GM21786 (cell line): ENCODE measurements at regions not wholly inside any gene's neighbourhood (a gene's known extent, or its start where the extent isn't known, plus 50 kb on each side); places are given as distances from the start of the nearest gene placed in this dataset.

Experiments
- ATAC-seq: cut with Tn5 transposase; IDR thresholded peaks from one replicate; pipeline ENCODE4 v1.9.1; 2021; ENCODE audit not compliant: unreplicated experiment

DNA sequence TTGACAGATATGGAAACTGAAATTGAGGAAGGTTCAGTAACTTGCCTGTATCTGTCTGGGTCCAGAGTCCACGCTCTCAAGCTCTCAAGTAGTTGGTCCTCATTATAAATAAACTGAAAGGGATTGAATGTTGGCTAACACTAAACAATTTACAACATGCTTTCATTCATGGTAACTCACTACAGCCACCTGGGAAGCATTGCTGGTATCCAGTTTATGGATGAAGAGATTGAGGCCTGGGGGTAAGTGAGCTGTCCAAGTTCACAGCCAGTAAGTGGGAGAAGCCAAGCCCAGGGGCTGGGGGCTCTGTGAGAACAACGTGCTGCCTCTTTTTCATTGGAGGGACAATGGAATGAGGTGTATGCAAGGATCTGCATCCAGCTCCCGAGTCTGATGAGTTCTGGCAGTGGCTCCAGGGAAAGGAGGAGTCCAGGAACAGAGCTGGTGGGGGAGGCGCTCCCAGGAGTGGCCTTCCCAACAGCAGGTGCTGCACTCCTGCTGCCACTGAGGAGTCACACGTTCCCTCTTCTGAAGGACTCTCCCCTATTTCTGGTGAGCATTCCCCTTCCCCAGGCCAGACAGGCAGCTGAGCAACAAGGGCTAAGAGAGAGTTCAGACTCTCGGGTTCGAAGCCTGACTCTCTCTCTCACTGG, 175.8 kb downstream of the CSNK2A3 start:
- ATAC-seq = no peak

DNA sequence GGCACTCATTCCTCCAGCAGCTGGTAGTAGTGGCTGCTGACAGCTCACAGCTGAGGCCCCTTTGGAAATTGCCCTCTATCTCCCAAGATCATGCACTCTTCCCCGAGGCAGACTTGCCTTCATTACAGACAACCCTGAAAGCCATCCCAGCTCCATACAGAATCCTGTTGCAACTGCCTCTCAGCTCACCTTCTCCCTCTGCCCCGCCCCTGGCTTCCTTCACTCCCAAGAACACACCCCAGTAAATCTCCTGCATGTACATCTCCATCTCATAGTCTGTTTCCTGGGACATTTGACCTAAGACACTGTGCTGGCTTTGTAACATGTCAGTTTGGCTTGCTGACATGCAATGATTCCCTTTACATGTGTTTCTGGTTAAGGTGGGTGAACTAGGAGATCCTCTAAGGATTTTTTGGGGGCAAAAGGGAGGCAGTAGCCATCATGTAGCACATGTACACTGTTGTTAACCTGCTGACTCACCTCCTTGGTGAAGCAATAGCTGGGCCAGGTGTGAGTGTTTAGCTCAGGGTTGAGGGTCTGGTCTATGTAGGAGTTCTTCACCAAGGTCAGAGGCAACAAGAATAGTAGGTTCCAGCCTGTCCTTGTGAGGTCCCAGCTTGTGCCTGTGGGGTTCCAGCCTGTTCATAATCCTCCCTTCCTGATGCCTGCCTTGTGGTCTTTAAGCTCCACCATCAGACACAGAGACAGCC, 179.6 kb downstream of the CSNK2A3 start:
- no peak for ATAC-seq

DNA sequence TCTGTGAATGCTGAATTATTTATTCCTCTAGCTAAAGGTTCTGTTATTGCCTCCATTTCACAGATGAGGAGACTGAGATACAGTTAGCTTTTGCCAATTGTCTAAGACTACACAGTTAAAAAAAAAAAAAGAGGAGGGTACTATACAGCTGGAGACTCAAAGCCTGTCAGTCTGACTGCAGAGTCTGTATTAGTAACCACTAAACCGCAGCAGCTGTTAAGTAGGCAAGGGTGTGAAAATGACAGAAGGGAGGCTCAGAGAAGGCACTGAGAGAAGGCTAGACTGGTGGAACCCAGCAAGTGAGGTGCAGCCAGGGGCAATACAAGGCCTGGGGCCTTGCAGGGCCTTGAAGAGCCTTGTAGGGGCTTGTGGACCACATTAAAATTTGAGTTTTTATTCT, 181.2 kb downstream of the CSNK2A3 start:
- ATAC-seq = peak; percentile 93

DNA sequence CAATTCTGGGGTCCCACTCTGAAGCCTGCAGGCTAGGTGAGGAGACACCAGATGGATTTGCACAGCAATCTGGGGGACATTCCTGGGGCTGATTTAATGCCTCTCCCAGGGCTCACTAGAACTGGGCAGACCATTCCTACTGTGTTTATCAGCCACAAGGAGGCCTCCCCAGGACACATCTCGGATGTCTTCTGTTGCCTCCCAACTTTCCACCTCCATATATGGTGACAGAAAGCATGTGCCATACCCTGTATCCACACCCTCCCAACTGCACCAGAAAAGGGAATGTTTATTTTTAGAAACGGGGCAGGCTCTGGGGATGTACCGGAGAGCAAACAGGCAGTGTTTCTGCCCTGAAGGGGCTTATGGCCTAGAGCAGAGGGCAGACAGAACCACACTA, 181.8 kb downstream of the CSNK2A3 start:
- ATAC-seq = no peak

DNA sequence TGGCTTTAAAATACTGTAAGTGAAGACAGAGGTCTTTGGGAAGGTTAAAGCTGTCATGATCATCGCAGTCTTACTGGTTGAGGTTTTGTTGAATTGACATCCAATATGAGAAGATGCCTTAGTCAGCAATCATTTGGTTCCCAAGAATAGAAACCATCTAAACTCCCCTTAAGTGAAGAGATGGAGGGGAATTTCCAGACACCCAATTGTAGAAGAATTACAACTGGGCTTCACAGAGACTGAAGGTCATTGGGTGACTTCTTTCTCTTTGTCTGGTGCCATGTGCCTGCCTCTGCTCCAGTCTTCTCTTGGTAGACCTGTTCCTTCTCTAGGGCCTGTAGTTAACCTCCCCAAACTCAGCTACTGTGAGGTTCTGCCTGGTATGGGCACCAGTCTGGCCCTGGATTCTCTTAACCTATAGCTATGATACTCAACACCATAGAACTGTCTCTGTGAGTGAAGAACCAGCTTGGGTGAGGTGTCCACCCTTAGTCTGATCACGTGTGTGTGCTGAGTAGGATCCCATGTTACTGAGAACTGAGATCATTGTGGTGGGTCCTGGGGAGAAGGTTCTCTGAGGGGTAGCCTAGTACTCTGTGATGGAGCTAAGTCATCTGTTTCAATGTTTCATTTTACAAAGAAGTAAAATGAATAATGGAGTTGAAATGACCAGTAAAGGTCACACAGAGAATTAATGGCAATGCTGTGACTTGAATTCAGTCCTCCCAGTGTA, 182.5 kb downstream of the CSNK2A3 start:
- ATAC-seq = no peak

DNA sequence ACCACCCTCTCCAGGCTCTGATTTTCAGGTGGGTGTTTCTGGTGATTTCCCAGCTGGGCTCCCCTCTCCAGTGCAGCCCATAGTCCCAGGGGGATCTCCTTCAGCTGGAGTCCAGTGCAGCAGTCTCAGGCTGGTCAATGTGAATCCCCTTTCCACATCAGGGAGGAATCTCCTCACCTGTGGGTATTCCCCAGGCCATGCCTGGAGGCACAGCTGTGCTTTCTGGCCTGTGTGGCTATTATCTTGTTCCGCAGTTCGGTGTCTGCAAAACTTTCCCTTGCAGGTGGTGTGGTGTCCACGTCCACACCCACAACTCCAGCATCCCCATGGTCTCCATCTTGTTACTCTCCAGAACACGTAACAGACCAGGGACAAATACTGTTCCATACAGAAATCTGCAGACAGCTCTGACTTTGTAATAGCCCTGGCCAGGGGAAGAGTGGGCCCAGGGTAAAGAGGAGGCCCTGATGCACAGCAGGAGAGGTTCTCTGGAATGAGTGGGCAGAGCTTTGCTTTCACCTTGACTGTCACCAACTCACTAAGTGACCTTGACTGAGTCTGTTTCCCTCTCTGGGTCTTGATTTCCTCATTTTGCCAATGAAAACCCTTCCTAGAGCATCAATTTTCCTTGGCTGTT, 183.2 kb downstream of the CSNK2A3 start:
- no peak for ATAC-seq

DNA sequence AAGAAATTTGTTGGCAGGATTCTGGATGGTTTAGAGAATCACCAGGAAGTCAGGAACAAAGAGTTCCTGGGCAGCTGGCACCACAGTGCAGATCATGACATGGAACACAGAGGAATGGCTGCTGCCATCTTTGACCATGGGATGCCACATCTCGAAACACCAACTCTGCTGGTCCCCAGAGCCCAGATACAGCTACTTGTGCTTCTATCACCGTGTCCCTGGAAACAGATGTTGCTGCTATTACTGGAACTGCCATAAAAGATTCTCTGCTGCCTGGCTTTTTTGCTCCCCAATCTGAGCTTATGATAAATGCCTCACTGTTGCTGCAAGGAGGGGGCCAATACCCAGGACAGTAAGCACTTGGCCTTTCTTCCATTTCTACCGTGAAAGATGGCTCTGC, 185.2 kb downstream of the CSNK2A3 start:
- ATAC-seq = no peak

DNA sequence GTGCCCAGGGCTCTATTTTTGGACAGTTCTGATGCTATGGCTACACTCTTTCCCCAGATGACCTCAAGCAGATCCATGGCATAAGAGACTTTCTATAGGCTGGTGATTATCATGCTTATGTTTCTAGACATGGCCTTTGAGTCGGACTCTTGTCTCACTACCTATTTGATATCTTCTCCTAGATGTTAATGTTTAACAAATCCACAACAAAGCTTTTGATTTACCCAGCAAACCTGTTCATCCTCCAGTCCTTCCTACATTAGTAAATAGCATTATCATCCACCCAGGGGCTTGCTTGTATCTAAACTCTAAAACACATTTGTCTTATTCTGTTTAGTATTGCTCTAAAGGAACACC, 188.7 kb downstream of the CSNK2A3 start:
- ATAC-seq = no peak

DNA sequence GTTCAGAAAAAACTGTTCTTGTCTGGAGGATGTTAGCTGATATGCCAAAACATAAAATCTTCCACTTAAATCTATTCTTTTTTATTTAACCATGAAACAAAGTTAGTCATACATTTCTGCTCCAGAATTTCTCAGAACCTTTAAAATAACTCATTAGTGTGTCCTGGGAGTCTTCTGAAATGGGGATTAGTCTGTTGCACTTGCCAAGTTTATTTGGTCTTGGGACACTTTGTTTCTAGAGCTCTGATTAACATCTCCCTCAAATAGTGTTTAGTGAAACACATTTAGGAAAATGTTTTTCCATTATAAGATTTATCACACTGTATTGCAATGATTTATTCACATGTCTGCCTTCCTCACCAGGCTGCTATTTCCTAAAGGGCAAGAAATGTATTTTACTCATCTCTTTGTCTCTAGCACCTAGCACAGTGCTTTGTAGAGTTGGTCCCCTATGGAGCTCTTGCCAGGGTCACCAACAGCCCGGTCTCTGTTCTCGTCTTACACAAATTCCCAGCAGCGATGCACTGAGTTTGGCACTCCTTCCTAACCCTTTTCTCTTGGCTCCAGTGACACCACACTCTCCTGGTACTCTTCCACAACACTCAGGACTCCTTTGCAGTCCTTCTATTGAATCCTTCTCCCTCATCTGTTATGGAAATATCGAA, 189.2 kb downstream of the CSNK2A3 start:
- no peak for ATAC-seq

DNA sequence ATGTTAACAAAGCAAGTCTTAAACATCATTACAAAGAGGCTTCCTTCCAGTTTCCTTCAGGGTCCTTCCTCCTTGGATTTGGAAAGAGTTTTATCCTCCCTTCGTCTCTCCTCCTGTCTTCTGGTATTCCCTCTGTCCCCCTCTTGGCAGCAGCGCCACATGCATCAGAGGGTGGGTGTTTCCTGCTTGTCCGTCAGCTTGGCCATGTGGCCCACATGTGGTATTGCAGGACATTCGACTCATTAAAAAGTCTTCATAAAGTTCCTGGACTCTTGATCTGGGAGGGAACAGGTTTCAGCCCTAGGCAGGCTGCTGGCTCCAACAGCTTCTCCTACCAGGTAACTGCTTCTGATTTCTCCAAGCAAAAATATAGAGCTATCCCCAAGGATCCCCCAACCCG, 189.8 kb downstream of the CSNK2A3 start:
- ATAC-seq = no peak

DNA sequence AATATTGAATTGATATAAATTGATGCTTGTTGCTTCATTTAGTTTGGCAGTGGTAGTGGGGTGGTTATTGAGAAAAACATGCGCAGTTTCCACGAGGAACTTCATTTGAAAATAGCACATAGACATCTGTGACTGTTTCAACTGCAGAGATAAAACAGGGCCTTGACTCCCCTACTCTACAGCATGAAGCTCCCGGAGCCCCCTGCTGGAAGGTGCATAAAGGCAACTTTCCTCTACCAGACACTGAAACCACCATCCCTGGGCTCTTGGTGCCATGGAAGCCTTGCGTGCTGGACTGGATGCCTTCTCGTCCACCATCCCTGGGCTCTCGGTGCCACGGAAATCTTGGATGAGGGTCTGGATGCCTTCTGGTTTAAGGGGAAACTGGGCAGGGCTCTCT, 195.9 kb downstream of the CSNK2A3 start:
- no peak for ATAC-seq

DNA sequence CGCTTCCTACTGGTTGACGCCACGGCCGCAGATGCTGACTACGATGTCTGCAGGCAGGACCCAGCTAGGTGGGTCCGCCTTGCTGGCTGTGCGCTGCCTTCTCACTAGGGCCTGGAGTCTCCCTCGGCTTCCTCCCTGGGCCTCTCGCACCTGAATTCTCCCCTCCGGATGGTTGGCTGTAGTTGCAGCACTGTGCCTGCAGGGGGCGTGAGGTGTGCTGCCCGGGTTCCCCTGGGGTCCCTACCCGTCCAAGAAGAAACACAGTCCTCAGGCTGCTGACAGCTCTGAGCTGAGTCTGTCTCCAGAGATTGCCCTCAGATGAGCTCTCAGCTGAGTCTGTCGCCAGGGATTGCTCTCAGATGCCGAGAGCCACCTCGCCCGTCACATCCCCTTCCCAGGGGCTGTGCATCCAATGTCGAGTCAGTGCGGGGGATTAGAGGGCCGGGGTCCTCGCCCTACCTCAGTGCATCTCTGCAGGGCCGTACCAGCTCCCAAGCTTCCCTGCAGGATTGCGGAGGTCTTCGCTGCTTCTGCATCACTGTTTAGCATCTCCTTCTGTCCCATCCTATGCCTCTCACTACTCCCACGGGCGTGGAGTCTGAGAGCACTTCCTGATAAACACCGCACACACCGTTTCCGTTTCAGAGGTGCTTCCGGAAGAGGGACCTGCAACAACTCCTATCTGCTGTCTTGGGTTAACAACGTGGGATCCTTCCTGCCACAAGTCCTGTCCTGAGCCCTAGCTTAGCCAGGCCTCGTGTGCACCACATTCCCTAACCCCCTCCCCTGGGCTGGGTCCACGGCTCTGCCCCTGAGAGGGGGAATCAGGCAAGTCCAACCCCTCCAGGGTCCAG, 196.9 kb downstream of the CSNK2A3 start:
- no peak for ATAC-seq

DNA sequence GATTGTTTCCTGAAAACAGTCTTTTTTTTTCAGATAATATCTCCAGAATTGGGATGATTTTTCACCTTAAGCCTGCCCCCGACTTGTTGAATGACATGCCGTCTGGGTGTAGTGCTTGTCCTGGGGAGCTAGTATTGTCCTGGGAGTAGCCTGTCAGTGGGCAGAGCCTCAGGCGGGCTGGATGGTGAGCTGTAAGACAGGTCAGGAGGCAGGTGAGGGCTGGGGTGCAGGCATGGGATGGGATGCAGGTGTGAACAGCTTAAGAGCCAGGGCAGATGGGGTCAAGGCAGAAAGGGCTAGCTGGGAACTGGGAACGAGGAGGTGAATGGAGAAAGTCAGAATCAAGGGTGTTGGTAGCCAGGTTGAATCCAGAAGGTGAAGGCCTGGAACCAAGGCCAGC, 200.2 kb downstream of the CSNK2A3 start:
- no peak for ATAC-seq

DNA sequence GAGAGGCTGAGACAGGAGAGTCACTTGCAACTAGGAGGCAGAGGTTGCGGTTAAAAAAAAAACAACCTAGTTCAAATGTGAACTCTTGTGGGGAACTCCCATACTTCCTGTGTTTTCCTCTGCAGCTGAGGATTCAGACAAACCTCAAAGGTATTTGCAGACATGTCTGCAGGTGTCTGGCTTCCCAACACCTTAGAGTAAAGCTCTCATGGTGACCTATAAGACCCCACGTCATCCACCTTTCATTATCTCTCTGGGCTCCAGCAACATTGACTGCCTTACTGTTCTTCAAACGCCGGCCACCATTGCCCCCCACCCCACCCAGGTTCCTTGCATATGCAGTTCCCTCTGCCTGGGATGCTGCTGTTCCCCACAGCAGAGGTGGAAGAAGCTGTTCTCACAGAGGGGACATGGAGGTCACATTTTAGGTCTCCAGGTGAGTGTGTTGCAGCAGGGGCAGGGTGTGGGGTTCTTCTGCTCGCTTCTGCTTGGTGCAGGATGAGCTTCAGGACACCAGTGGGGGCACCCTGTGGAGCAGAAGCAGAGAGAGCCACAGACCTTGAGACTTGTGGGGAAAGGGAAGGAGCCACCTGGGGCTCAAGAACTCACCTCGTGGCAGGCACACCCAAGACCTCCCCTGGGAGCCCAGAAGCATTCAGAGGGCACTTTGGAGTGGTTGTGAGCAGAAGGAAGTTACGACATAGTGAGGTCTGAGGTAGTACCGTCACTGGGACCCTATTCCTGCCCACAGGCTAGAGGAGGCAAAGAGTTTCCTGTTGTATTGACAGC, 203.2 kb downstream of the CSNK2A3 start:
- no peak for ATAC-seq

DNA sequence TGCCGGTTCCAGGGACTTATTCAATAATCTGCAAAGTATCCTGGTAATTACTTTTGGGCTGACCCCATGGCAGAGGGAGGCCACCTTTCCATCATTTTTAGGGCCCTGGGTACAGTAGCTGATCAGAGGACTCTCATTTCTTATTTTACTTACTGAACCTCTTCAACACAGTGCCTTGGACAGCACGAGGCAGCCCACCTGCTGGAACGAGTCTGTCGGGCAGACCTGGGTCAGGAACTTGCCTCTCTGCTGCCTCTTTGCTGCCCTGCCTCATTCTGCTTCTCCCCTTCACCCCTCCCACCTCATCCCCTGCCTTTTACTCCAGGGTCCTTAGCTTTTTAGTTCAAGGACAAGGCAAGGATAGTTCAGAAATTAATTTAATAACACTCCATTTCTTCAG, 204.5 kb downstream of the CSNK2A3 start:
- no peak for ATAC-seq

DNA sequence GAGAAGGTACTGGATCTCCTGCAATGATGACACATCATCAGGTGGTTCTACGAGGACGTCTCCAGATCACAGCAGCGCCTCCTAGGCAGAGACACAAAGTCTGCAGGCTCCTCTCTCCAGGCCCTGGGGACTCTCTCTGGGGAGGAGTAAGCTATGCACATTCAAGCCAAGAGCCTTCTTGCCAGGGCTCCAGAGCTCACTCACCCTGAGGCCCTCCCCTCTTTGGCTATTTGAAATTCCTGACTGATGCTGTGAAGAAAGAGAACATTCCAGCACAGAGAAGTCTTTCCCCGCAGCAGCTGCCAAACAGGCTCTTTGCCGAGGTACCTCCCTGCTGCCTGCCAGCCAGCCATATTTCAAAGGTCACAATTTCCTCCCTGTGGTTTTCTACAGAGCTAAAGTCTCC, 204.9 kb downstream of the CSNK2A3 start:
- ATAC-seq = no peak

DNA sequence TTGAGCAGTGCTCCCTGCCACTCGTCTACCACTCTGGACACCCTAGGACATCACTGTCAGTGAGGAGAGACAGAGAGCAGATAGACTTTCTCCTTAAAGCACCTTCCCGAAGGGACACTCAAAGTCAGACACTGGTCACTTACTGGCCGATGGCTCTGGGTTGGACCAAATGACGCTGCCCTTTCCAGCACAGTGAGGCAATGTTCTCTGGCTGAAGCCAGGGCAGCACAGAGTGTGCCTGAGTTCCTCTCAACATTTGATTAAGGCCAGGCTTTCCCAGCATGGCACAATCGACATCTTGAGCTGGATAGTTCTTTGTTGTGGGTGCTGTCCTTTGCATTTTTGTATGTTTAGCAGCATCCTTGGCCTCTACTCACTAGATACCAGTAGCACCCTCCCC, 206.2 kb downstream of the CSNK2A3 start:
- ATAC-seq = no peak

DNA sequence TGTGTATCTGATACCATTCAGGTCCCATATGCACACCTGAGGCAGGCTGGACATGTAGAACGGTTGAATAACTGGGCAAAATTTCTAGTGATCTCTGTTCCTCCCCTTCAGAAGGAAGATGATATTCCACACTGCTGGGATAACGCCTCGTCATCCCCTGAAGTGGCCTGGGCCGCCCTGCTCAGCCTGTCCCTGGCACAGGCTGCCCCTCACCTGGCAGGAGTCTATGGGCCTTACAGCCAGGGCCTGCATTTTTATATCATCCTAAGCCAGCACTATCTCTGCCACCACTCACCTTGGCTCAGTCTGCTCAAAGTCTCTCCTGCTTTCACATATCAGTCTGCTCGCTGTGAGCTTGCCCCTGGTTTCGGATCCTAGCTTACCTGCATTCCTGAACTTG, 209.2 kb downstream of the CSNK2A3 start:
- ATAC-seq = no peak

DNA sequence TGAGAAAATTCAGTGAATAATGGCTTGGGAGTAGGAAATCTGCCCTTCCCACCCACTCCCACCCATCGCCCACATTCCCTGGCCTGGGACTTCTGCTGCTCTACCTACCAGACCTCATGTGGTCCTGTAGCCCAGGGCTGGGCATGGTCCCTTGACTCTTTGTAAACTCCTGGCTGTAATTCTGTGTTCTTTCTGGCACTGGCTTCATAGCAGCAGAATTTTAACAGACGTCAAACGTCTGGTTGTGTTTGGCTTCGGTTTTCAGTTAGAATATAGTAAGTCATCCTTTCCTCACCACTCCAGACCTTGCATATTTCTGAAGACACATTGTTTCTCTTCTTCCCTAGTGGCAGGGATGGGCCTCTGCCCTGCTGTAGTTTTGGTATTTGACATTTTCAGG, 210.6 kb downstream of the CSNK2A3 start:
- no peak for ATAC-seq

DNA sequence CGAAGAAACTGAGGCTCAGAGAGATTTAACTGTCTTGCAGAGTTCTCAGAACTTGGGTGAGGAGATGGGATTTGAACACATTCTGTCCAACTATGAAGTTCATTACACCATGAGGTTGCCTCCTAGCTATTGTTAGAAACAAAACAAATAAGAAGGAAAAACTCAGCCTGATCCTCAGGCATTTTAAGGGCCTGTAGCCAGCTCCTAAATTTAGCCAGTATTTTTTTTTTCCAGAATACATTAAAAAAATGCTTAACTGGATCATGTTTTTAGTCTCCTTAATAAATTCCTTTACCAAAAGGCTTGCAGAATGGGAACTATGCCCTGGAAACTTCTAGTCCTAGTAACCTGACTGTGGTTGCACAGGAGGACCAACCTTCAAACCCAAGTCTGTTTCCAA, 212.0 kb downstream of the CSNK2A3 start:
- no peak for ATAC-seq
